ENCODE measurements at regions not wholly inside any gene's neighbourhood (a gene's known extent, or its start where the extent isn't known, plus 50 kb on each side); places are given as distances from the start of the nearest gene placed in this dataset.

GRCh38 chr14:34072921-34073320 is 122.0 kb upstream of the EGLN3 start:
- DNase-seq (ENCODE audit: low spot score) (no peak), ATAC-seq (no peak)
- TF ChIP-seq SMAD3 (CRISPR knock-in tag; IDR thresholded peaks at IDR 0.05; ENCODE audit: borderline replicate concordance) (no peak), ATF1 (CRISPR knock-in tag; IDR thresholded peaks at IDR 0.05) (no peak), PREB (CRISPR knock-in tag; IDR thresholded peaks at IDR 0.05; ENCODE audit: borderline replicate concordance) (no peak)
- H3K4me1 Mint-ChIP-seq, result no peaks in the 10 kb centered on the region
- no peak overlapping the region for H3K4me3 Mint-ChIP-seq
- H3K36me3 Mint-ChIP-seq, result no peaks in the 10 kb centered on the region
- H3K27ac Mint-ChIP-seq, result no peak overlapping the region
- POLR2A ChIA-PET, result no interaction called here
- CTCF ChIA-PET, result no interaction called here
- H3K27me3 Mint-ChIP-seq (ENCODE audit: low read depth), result no peaks in the 10 kb centered on the region
- peaks cover 11% of the 10 kb centered on the region for H3K9me3 Mint-ChIP-seq

GRCh38 chr14:34072401-34072800 is 121.5 kb upstream of the EGLN3 start:
- no peaks in the 10 kb centered on the region for H3K36me3 Mint-ChIP-seq
- H3K4me1 Mint-ChIP-seq, result no peaks in the 10 kb centered on the region
- H3K27ac Mint-ChIP-seq, result no peak overlapping the region
- H3K27me3 Mint-ChIP-seq (ENCODE audit: low read depth), result no peaks in the 10 kb centered on the region
- no peak for ATAC-seq
- DNase-seq (ENCODE audit: low spot score), result no peak
- peaks cover 13% of the 10 kb centered on the region for H3K9me3 Mint-ChIP-seq
- ChIA-PET CTCF (no interaction called here), POLR2A (no interaction called here)
- TF ChIP-seq ZNF425 (CRISPR knock-in tag; conservative IDR thresholded peaks at IDR 0.05), result no peak
- TF ChIP-seq SOX15 (CRISPR knock-in tag; IDR thresholded peaks at IDR 0.05), result no peak
- no peak for TF ChIP-seq FOXJ3 (CRISPR knock-in tag; IDR thresholded peaks at IDR 0.05; ENCODE audit: borderline replicate concordance)
- TF ChIP-seq ZBTB21 (CRISPR knock-in tag; IDR thresholded peaks at IDR 0.05; ENCODE audit: borderline replicate concordance), result no peak
- TF ChIP-seq JUN (CRISPR knock-in tag; IDR thresholded peaks at IDR 0.05), result no peak
- no peak for TF ChIP-seq ZNF219 (CRISPR knock-in tag; IDR thresholded peaks at IDR 0.05; ENCODE audit: borderline replicate concordance)
- no peak for TF ChIP-seq HMGA2 (CRISPR knock-in tag; IDR thresholded peaks at IDR 0.05)
- TF ChIP-seq PRDM15 (CRISPR knock-in tag; IDR thresholded peaks at IDR 0.05), result no peak
- TF ChIP-seq MLX (CRISPR knock-in tag; IDR thresholded peaks at IDR 0.05), result no peak
- H3K4me3 Mint-ChIP-seq, result no peak overlapping the region

GRCh38 chr14:34070917-34071407 is 120.1 kb upstream of the EGLN3 start:
- H3K27ac Mint-ChIP-seq, result no peak overlapping the region
- ATAC-seq, result no peak
- no peak for DNase-seq (ENCODE audit: low spot score)
- TF ChIP-seq E2F4 (CRISPR knock-in tag; IDR thresholded peaks at IDR 0.05; ENCODE audit: borderline replicate concordance, low read depth) (no peak), TP53 (CRISPR knock-in tag; IDR thresholded peaks at IDR 0.05) (no peak), RELA (CRISPR knock-in tag; IDR thresholded peaks at IDR 0.05; ENCODE audit: borderline replicate concordance) (no peak), ZMAT4 (CRISPR knock-in tag; IDR thresholded peaks at IDR 0.05) (no peak)
- no peak overlapping the region for H3K4me3 Mint-ChIP-seq
- no peaks in the 10 kb centered on the region for H3K27me3 Mint-ChIP-seq (ENCODE audit: low read depth)
- ChIA-PET CTCF (no interaction called here), POLR2A (no interaction called here)
- H3K36me3 Mint-ChIP-seq, result no peaks in the 10 kb centered on the region
- peaks cover 14% of the 10 kb centered on the region for H3K9me3 Mint-ChIP-seq
- H3K4me1 Mint-ChIP-seq, result no peaks in the 10 kb centered on the region
